ENCODE measurements at regions not wholly inside any gene's neighbourhood (a gene's known extent, or its start where the extent isn't known, plus 50 kb on each side); places are given as distances from the start of the nearest gene placed in this dataset.

GRCh38 chr5:39941416-39941815 is 516.6 kb upstream of the DAB2 start:
- H2AFZ ChIP-seq (ENCODE audit: low read depth, low read length): no peak overlapping the region
- H4K20me1 ChIP-seq (ENCODE audit: insufficient read depth, low read length): no peaks in the 10 kb centered on the region
- no peak overlapping the region for H3K4me3 ChIP-seq (ENCODE audit: low read length)
- no peaks in the 10 kb centered on the region for H3K79me2 ChIP-seq (ENCODE audit: low read length)
- no peaks in the 10 kb centered on the region for H3K27me3 ChIP-seq (ENCODE audit: low read depth, low read length)
- H3K9ac ChIP-seq (ENCODE audit: low read length): no peak overlapping the region
- no peak overlapping the region for H3K27ac ChIP-seq (ENCODE audit: low read length)
- no peaks in the 10 kb centered on the region for H3K9me3 ChIP-seq (ENCODE audit: insufficient read depth, low read length)
- TF ChIP-seq EZH2phosphoT487 (IDR thresholded peaks at IDR 0.05; ENCODE audit: low read depth): no peak
- no peak for TF ChIP-seq CTCF (IDR thresholded peaks at IDR 0.05; ENCODE audit: low read depth, low read length)
- H3K4me2 ChIP-seq (ENCODE audit: low read length): no peak overlapping the region
- H3K36me3 ChIP-seq (replicated peaks; ENCODE audit: low read depth, low read length): no peaks in the 10 kb centered on the region
- no peaks in the 10 kb centered on the region for H3K4me1 ChIP-seq (ENCODE audit: low read length)

GRCh38 chr5:39934830-39935229 is 510.1 kb upstream of the DAB2 start:
- TF ChIP-seq EZH2phosphoT487 (IDR thresholded peaks at IDR 0.05; ENCODE audit: low read depth): no peak
- TF ChIP-seq CTCF (IDR thresholded peaks at IDR 0.05; ENCODE audit: low read depth, low read length): no peak
- no peak overlapping the region for H3K4me3 ChIP-seq (ENCODE audit: low read length)
- H3K9me3 ChIP-seq (ENCODE audit: insufficient read depth, low read length): no peaks in the 10 kb centered on the region
- no peak overlapping the region for H3K9ac ChIP-seq (ENCODE audit: low read length)
- H4K20me1 ChIP-seq (ENCODE audit: insufficient read depth, low read length): no peaks in the 10 kb centered on the region
- H3K27ac ChIP-seq (ENCODE audit: low read length): no peak overlapping the region
- H3K79me2 ChIP-seq (ENCODE audit: low read length): no peaks in the 10 kb centered on the region
- peaks cover 8% of the 10 kb centered on the region for H3K4me1 ChIP-seq (ENCODE audit: low read length)
- H3K27me3 ChIP-seq (ENCODE audit: low read depth, low read length): no peaks in the 10 kb centered on the region
- no peak overlapping the region for H2AFZ ChIP-seq (ENCODE audit: low read depth, low read length)
- H3K4me2 ChIP-seq (ENCODE audit: low read length): no peak overlapping the region
- H3K36me3 ChIP-seq (replicated peaks; ENCODE audit: low read depth, low read length): no peaks in the 10 kb centered on the region

GRCh38 chr5:39933061-39933460 is 508.3 kb upstream of the DAB2 start:
- Histone ChIP-seq H3K79me2 (ENCODE audit: low read length) (no peaks in the 10 kb centered on the region), H3K27ac (ENCODE audit: low read length) (no peak overlapping the region)
- TF ChIP-seq EZH2phosphoT487 (IDR thresholded peaks at IDR 0.05; ENCODE audit: low read depth) (no peak), CTCF (IDR thresholded peaks at IDR 0.05; ENCODE audit: low read depth, low read length) (no peak)

GRCh38 chr5:39928709-39929108 is 503.9 kb upstream of the DAB2 start:
- no peaks in the 10 kb centered on the region for H3K9me3 ChIP-seq (ENCODE audit: insufficient read depth, low read length)
- H3K27me3 ChIP-seq (ENCODE audit: low read depth, low read length): no peaks in the 10 kb centered on the region
- H3K9ac ChIP-seq (ENCODE audit: low read length): no peak overlapping the region
- H3K4me2 ChIP-seq (ENCODE audit: low read length): no peak overlapping the region
- H3K4me3 ChIP-seq (ENCODE audit: low read length): no peak overlapping the region
- H3K27ac ChIP-seq (ENCODE audit: low read length): no peak overlapping the region
- no peaks in the 10 kb centered on the region for H3K79me2 ChIP-seq (ENCODE audit: low read length)
- TF ChIP-seq CTCF (IDR thresholded peaks at IDR 0.05; ENCODE audit: low read depth, low read length): no peak
- TF ChIP-seq EZH2phosphoT487 (IDR thresholded peaks at IDR 0.05; ENCODE audit: low read depth): no peak
- H2AFZ ChIP-seq (ENCODE audit: low read depth, low read length): no peak overlapping the region
- H3K4me1 ChIP-seq (ENCODE audit: low read length): peaks cover 8% of the 10 kb centered on the region
- no peaks in the 10 kb centered on the region for H3K36me3 ChIP-seq (replicated peaks; ENCODE audit: low read depth, low read length)
- no peaks in the 10 kb centered on the region for H4K20me1 ChIP-seq (ENCODE audit: insufficient read depth, low read length)

More at GRCh38 chr5:39933061-39933460, 508.3 kb upstream of the DAB2 start:
- no peak overlapping the region for H3K4me2 ChIP-seq (ENCODE audit: low read length)
- no peaks in the 10 kb centered on the region for H3K27me3 ChIP-seq (ENCODE audit: low read depth, low read length)
- no peak overlapping the region for H2AFZ ChIP-seq (ENCODE audit: low read depth, low read length)
- no peak overlapping the region for H3K9ac ChIP-seq (ENCODE audit: low read length)
- H3K4me1 ChIP-seq (ENCODE audit: low read length): peaks cover 8% of the 10 kb centered on the region
- H3K4me3 ChIP-seq (ENCODE audit: low read length): no peak overlapping the region
- H3K36me3 ChIP-seq (replicated peaks; ENCODE audit: low read depth, low read length): no peaks in the 10 kb centered on the region
- no peaks in the 10 kb centered on the region for H4K20me1 ChIP-seq (ENCODE audit: insufficient read depth, low read length)
- H3K9me3 ChIP-seq (ENCODE audit: insufficient read depth, low read length): no peaks in the 10 kb centered on the region

Data from OCI-LY3 (cell line).